ENCODE measurements at regions not wholly inside any gene's neighbourhood (a gene's known extent, or its start where the extent isn't known, plus 50 kb on each side); places are given as distances from the start of the nearest gene placed in this dataset.

DNA sequence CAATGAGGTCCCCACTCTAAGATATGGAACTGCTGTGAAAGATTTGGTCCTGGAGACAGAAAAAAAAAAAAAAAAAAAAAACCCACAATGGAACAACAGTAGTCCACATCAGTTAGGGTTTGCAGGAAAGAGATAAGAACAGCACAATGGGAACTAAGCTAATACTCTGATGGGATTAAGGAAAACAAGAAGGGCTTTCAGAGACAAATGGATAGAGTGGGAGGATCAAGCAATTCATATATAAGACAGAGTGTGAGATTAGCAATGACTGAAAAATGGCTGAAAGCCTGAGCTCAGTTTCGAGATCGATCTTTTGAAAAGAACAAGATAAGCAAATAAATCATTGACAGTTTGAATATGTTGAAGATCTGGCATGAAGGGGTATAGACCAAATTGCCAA lies 188.4 kb upstream of the TRPC5 start:
- Histone ChIP-seq H3K9me3 (no peaks in the 10 kb centered on the region), H3K27me3 (no peaks in the 10 kb centered on the region), H3K4me1 (no peaks in the 10 kb centered on the region), H3K4me3 (no peak overlapping the region), H3K36me3 (no peaks in the 10 kb centered on the region), H3K27ac (no peak overlapping the region)
- TF ChIP-seq POLR2A (IDR thresholded peaks at IDR 0.05): no peak
- TF ChIP-seq POLR2AphosphoS5 (IDR thresholded peaks at IDR 0.05): no peak
- WGBS, 2 donors: 52 to 53% methylated on average over 2 of the region's 2 CpGs
- ATAC-seq (ENCODE audit: low FRiP score in 2 of 2): no peak
- DNase-seq: no peak

- no peak overlapping the region for H3K27ac ChIP-seq
- DNase-seq: no peak
- H3K27me3 ChIP-seq: no peaks in the 10 kb centered on the region
- no peak for ATAC-seq (ENCODE audit: low FRiP score in 2 of 2)
- H3K9me3 ChIP-seq: no peaks in the 10 kb centered on the region
- no peak for TF ChIP-seq POLR2AphosphoS5 (IDR thresholded peaks at IDR 0.05)
- no peak overlapping the region for H3K4me3 ChIP-seq
- 64 to 66% methylated on average over 2 of the region's 2 CpGs for WGBS, 2 donors
- H3K36me3 ChIP-seq: no peaks in the 10 kb centered on the region
- no peaks in the 10 kb centered on the region for H3K4me1 ChIP-seq
Observed at GRCh38 chrX:112266136-112266535, 183.6 kb upstream of the TRPC5 start.

GRCh38 chrX:112259375-112259774 lies 176.8 kb upstream of the TRPC5 start:
- Histone ChIP-seq H3K36me3 (no peaks in the 10 kb centered on the region), H3K27me3 (no peaks in the 10 kb centered on the region), H3K4me1 (no peaks in the 10 kb centered on the region), H3K9me3 (no peaks in the 10 kb centered on the region), H3K4me3 (no peak overlapping the region), H3K27ac (no peak overlapping the region)
- no peak for TF ChIP-seq POLR2AphosphoS5 (IDR thresholded peaks at IDR 0.05)
- TF ChIP-seq POLR2A (IDR thresholded peaks at IDR 0.05): no peak
- TF ChIP-seq EP300 (IDR thresholded peaks at IDR 0.05): no peak
- TF ChIP-seq CTCF (IDR thresholded peaks at IDR 0.05): no peak
- DNase-seq (no peak), ATAC-seq (ENCODE audit: low FRiP score in 2 of 2) (no peak)
- 48 to 83% methylated on average over 3 of the region's 3 CpGs for WGBS, 2 donors

DNA sequence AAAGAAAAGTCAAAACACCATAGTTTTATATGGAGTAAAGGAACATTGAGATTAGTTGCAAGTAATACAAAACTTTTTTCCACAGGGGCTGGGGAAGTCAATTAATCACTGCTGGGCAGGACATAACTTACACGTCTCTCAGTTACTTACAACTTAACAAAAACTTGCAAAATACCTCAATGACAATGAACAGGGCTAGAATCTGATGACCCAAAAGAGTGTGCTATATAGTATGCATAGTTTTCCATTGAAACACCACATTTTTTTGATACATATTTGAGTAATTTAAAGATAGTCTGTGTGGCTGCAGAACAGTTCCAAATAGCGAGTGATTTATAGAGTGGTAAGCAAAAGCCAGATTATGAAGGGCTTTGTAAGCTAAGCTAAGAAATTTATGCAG lies 172.3 kb upstream of the TRPC5 start:
- H3K9me3 ChIP-seq: no peaks in the 10 kb centered on the region
- H3K27ac ChIP-seq: no peak overlapping the region
- H3K36me3 ChIP-seq: no peaks in the 10 kb centered on the region
- TF ChIP-seq EP300 (IDR thresholded peaks at IDR 0.05): no peak
- TF ChIP-seq CTCF (IDR thresholded peaks at IDR 0.05): no peak
- no peak for TF ChIP-seq POLR2AphosphoS5 (IDR thresholded peaks at IDR 0.05)
- TF ChIP-seq POLR2A (IDR thresholded peaks at IDR 0.05): no peak
- no peak overlapping the region for H3K4me3 ChIP-seq
- 66 to 73% methylated on average over 2 of the region's 2 CpGs for WGBS, 2 donors
- DNase-seq (no peak), ATAC-seq (ENCODE audit: low FRiP score in 2 of 2) (no peak)
- no peaks in the 10 kb centered on the region for H3K4me1 ChIP-seq
- H3K27me3 ChIP-seq: no peaks in the 10 kb centered on the region

DNA sequence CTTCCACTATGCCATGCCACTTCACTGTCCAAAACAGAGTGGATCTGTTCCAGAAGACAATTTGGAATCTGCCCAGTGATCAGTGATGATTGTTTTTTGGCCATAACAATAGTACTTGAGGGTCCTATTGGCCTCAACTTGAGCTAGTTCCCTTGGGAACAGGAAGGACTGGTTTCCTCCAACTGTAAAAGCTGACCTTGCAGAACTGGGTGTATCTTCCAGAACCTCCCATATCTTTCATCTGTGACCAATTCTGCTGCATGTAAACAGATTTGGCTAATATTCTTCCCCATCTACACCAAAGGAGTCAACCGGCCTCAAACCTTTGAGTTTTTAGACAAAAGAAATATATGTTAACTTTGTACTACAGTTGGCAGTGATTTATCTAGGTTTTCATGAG lies 165.1 kb upstream of the TRPC5 start:
- DNase-seq: no peak
- no peak overlapping the region for H3K4me3 ChIP-seq
- H3K9me3 ChIP-seq: peaks cover 0 to 6% (median 0%) of the 10 kb centered on the region in 4 donors
- H3K36me3 ChIP-seq: no peaks in the 10 kb centered on the region
- WGBS, 2 donors: 75 to 82% methylated on average over 1 of the region's 1 CpG
- no peaks in the 10 kb centered on the region for H3K27me3 ChIP-seq
- no peak for ATAC-seq (ENCODE audit: low FRiP score in 2 of 2)
- no peaks in the 10 kb centered on the region for H3K4me1 ChIP-seq
- TF ChIP-seq POLR2A (IDR thresholded peaks at IDR 0.05) (no peak), CTCF (IDR thresholded peaks at IDR 0.05) (no peak), POLR2AphosphoS5 (IDR thresholded peaks at IDR 0.05) (no peak), EP300 (IDR thresholded peaks at IDR 0.05) (no peak)
- H3K27ac ChIP-seq: no peak overlapping the region

DNA sequence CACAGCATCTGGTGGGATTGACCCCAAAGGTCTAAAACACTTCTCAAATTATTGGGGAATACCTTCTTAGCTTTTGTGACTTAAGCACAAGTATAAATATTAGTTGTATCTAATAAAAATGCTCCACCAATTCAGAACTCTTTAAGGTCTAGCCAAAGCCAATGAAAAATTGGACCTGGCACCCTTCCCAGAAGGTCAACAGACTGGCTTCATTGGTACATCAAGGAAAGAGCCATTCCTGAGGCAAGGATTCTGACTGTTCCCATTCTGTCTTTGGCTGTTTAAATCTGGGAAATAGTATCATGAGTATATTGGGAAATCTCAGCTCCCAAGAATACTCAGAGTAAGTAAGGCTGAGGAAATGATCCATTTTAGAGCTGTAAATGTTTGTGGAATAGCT lies 153.0 kb upstream of the TRPC5 start:
- ATAC-seq (ENCODE audit: low FRiP score in 2 of 2) (no peak), DNase-seq (no peak)

More for the DNA sequence above, 153.0 kb upstream of the TRPC5 start:
- no peaks in the 10 kb centered on the region for H3K9me3 ChIP-seq
- H3K4me1 ChIP-seq: no peaks in the 10 kb centered on the region
- H3K27me3 ChIP-seq: no peaks in the 10 kb centered on the region
- TF ChIP-seq POLR2A (IDR thresholded peaks at IDR 0.05) (no peak), CTCF (IDR thresholded peaks at IDR 0.05) (no peak), POLR2AphosphoS5 (IDR thresholded peaks at IDR 0.05) (no peak), EP300 (IDR thresholded peaks at IDR 0.05) (no peak)
- no peaks in the 10 kb centered on the region for H3K36me3 ChIP-seq
- no peak overlapping the region for H3K4me3 ChIP-seq
- H3K27ac ChIP-seq: no peak overlapping the region

Data from upper lobe of left lung (tissue), 6 donors.